NAMALWA (cell line): ENCODE measurements at regions not wholly inside any gene's neighbourhood (a gene's known extent, or its start where the extent isn't known, plus 50 kb on each side); places are given as distances from the start of the nearest gene placed in this dataset.
"Not testable (repeated sequence)": the region's sequence is repeated elsewhere in the genome, so short reads cannot be mapped to it uniquely, and the experiment has no call there.

ENCODE experiments used
- DNase-seq: peaks from one replicate; pipeline ENCODE4 v3.0.0-alpha.2; 2015; ENCODE audit warnings: low spot score

GRCh38 chr3:67167481-67167880, 169.4 kb downstream of the KBTBD8 start:
- no peak for DNase-seq

GRCh38 chr3:67171841-67172240, 173.7 kb downstream of the KBTBD8 start:
- no peak for DNase-seq

DNA sequence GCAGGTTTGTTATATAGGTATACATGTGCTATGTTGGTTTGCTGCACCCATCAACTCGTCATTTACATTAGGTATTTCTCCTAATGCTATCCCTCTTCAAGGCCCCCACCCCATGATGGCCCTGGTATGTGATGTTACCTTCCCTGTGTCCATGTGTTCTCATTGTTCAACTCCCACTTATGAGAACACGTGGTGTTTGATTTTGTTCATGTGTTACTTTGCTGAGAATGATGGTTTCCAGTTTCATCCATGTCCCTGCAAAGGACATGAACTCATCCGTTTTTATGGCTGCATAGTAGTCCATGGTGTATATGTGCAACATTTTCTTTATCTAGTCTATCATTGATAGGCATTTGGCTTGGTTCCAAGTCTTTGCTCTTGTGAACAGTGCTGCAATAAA, 175.0 kb downstream of the KBTBD8 start:
- DNase-seq: not testable (repeated sequence)

DNA sequence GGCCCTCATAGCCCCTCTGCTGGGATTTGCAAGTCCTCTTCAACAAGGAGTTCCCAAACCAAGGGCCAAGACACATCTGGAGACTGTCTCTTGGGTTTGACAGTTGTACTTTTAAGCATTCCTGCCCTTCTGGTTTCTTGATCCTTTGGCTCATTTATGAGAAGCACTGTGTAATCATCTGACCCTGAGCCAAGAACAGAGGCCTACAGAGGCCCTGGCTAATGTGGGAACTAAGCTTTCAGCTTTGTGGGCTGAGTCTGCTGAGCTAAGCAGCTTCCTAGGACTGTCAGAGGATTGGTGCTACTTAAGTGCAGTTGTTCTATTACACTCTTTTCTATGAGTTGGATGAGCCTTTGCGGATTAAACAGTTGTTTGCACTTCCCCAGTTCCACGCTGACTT, 178.3 kb downstream of the KBTBD8 start:
- DNase-seq: no peak

DNA sequence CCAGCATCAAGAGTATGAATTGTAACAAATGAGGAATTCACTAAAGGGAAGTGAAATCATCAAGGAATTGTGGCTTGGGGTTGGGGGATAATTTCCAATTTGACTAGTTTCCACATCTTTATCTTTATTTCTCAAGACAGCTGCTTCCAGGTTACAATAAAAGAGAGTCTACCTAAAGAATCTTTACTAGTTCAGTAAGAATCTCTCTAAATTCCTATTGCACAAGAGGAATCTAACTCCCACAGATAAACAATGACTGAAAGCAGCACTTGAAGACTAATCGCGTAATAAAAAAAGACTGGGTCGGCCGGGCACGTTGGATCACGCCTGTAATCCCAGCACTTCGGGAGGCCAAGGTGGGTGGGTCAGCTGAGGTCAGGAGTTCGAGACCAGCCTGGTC, 194.4 kb downstream of the KBTBD8 start:
- DNase-seq: no peak

DNA sequence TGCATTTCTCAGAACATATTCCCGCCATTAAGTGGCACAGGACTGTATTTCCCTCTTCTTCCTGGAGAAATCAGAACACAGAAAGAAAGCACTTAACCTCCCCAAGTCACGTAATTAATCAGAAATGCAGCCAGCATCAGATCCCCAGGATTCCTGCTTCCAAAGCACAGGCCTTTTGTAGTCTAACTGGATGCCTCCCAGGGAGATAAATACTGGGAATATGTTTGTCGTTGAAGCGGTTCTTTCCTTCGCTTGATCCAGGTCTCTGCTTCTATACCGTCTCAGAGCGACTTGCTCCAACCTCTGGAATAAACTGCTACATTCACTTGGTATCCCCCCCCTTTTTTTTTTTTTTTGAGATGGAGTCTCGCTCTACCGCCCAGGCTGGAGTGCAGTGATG, 198.6 kb downstream of the KBTBD8 start:
- no peak for DNase-seq

DNA sequence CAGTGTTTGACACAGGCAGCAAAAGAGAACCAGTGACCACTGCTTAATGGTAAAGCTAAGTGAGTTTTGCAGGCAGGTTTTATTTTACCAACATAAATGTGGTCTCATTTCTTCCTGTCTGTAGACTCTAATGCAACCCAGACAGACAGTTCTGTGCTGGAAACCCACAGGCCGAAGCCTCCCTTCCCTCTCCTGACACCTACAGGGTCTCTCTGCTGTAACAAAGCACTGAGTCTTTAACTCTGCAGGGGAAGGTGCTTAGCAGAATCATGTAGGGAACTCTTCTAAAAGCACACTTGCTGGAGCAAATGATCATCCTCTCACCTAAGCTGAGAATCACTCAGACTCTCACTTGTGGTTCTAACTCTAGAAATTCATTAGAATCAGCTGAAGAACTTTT, 200.3 kb downstream of the KBTBD8 start:
- DNase-seq: no peak

GRCh38 chr3:67200618-67201017, 202.5 kb downstream of the KBTBD8 start:
- DNase-seq: no peak

DNA sequence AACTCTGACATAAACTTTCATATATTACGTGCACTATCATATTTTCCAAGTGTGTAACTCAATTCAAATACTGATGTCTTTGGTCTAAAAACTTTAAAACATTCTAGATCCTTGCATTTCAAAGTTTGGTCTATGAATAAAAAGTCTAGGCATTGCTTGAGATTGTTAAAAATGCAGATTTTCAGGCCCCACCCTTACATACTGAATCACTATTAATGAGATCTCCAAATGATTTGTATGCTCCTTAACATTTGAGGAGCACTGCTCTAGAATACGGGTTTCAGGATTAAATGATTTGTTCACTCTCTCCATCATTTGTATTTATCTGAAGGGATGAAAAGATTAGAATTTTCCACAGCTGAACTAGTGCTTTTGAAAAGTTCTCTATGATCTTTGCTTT, 202.9 kb downstream of the KBTBD8 start:
- no peak for DNase-seq

- DNase-seq: no peak
Measured at GRCh38 chr3:67202053-67202452, 203.9 kb downstream of the KBTBD8 start.

GRCh38 chr3:67204951-67205350, 206.8 kb downstream of the KBTBD8 start:
- no peak for DNase-seq

GRCh38 chr3:67215690-67216089, 217.6 kb downstream of the KBTBD8 start:
- no peak for DNase-seq

GRCh38 chr3:67227030-67227429, 228.9 kb downstream of the KBTBD8 start:
- DNase-seq: no peak

GRCh38 chr3:67228136-67228535, 230.0 kb downstream of the KBTBD8 start:
- no peak for DNase-seq

- DNase-seq: no peak
Measured at GRCh38 chr3:67232642-67233041, 234.5 kb downstream of the KBTBD8 start.

DNA sequence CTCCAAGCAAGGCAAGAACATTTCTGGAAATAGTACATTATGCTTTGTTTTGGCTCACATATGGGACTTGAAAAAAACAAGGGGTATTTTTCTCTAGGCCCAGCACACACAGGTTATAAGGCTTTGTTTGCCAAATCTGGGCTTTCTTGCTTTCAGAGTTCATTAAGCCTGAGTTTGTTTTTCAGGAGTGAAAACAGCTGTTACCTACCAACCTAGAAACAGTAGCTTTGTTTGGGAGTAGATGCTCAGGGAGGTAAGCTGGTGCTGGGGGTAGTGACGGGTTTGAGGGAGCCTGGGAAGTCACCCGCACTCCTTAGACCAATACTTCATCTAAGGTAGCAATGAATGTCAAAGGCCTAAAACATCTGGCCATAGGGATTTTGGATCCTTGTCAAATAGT, 241.2 kb downstream of the KBTBD8 start:
- no peak for DNase-seq

DNA sequence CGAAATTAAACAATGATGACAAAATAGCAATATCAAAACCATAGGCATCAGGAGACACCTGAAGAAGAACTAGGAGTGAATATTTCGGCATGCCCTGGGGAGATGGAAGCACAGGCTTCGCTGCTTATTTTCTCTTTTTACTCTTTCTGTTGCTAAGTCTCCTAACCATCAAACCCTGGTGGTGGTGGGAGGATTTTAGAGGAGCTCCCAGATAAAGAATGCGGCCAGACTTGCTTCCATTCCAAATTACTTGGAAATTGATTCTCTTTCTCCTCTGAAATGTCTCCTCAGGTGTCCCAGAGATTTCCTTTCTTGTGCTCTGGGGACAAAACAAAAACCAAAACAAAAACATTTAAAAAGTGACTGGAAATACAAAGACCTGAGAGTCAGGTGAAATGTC, 243.0 kb downstream of the KBTBD8 start:
- no peak for DNase-seq

DNA sequence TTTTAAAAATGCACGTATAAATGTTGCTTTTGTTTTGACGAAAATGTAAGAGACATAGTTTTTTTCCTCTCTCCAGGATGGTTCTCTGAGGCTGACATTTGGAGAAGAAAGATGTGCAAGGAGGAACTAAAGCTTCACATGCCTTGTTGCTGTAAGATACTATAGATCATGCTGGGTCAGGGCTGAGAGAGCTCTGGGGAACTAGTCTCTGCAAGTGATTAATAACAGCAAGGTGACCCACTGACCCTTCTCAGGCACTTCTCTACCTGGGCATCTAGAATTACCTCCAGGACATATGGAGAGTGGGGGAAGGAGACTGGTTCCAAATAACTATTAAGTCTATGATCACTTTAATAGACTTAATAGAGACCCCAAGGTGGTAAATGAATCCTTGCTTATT, 246.0 kb downstream of the KBTBD8 start:
- DNase-seq: no peak

DNA sequence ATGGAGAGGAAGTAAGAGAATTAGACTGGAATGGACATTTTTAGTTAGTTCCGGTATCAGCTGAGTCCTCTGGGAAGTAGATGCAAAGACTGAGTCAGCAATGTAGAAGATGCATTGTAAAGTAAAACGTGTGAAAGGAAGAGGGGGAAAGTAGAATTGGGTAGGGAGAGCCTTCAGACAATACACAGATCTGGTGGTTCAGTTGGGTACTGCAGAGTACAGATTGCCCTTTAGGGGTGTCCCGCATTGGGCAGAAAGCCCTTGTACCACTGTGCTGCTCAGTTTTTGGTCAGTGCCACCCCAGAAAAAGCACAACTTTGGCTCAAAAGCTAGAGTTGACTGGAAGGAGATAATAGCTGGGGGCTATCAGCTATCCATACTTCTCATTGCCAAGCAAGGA, 247.4 kb downstream of the KBTBD8 start:
- DNase-seq: no peak

GRCh38 chr3:67248726-67249125, 250.6 kb downstream of the KBTBD8 start:
- DNase-seq: no peak

- DNase-seq: not testable (repeated sequence)
Measured at GRCh38 chr3:67252906-67253305, 254.8 kb downstream of the KBTBD8 start.

DNA sequence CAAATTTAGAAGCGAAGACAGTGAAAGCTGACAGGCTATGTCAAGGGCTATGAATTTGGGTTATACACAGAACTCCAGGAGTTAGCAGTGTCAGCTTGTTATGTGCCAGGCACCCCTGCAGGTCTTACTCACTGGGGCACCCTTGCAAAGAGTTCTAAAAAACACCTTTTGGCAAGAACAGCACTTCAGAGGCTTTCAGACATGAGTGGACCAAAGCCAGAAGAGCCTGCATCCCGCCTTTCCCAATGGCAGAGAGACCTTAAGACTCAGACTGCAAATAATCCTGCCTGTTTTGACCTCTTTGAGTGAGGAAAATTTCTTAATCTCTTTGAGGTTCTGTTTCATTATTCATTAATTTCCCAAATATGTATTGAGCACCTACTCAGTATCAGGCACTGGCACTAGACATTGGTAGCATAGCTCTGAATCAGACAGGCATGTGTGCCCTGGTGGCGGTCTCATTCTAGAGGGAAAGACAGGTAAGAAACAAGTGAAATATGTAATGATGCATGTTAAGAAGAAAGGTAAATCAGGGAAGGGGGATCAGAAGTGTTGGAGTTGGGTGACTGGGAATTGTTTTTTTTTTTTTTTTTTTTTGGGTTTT, 280.0 kb downstream of the KBTBD8 start:
- no peak for DNase-seq

DNA sequence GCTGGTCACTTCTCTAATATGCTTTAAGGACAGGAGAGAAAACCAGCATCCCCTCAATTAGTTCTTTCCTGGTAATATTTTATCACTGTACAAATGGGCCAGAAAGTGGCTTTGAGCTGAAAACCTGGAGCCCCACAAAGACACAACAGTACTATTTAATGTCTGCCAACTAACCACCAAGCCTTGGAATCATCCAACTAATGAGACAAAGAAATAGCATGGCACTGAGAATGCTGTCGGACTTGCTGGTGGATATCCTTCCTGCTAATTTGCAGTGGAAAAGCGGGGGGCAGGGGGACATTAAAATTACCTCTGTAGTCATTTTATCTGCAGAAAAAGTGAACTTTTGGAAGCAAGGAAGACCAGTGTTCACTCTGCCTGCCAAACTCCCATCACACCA, 288.5 kb downstream of the KBTBD8 start:
- no peak for DNase-seq

GRCh38 chr3:67288466-67289106, 290.5 kb downstream of the KBTBD8 start:
- no peak for DNase-seq
